ENCODE measurements at regions not wholly inside any gene's neighbourhood (a gene's known extent, or its start where the extent isn't known, plus 50 kb on each side); places are given as distances from the start of the nearest gene placed in this dataset.

DNA sequence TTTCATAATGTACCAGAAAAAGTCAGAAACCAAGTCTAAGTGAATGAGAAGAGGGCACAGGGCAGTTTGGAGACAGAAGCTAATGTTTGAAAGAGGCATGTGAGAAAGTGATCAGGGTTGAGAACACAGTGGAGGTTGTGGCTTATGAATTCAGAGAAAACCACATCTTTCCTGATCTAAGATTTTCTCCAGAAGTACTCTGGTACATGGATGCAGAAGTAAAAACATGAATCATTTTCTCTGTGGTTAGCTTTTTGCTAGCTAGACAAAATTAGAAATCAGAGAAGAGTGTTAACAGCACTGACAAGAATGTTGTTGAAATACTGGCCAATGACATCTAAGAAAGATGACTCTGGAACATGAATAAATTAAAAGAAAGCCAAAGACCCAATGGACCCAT, 541.1 kb downstream of the DNAH5 start:
- Mint-ChIP-seq H3K4me3 (ENCODE audit: unreplicated experiment) (no peak overlapping the region), H3K36me3 (ENCODE audit: insufficient read depth, unreplicated experiment) (no peaks in the 10 kb centered on the region), H3K4me1 (ENCODE audit: insufficient read depth, unreplicated experiment) (no peaks in the 10 kb centered on the region), H3K27me3 (ENCODE audit: insufficient read depth, unreplicated experiment) (no peaks in the 10 kb centered on the region), H3K9me3 (ENCODE audit: unreplicated experiment) (no peaks in the 10 kb centered on the region), H3K27ac (ENCODE audit: low read depth, unreplicated experiment) (no peak overlapping the region)
- ChIA-PET CTCF (no interaction called here), POLR2A (interaction anchor here (0.5 to 0.6 kb wide), 2 partner anchors 10 to 213 kb away, joined by 3 read pairs; no protein-coding TSS in a partner anchor)
- no peak for TF ChIP-seq CTCF (IDR thresholded peaks at IDR 0.05; ENCODE audit: unreplicated experiment)
- no TSS peak for BruUV-seq (replicated peaks)
- intact Hi-C loops (cut with micrococcal nuclease), result no loop called here
- no peak for DNase-seq (ENCODE audit: unreplicated experiment)

DNA sequence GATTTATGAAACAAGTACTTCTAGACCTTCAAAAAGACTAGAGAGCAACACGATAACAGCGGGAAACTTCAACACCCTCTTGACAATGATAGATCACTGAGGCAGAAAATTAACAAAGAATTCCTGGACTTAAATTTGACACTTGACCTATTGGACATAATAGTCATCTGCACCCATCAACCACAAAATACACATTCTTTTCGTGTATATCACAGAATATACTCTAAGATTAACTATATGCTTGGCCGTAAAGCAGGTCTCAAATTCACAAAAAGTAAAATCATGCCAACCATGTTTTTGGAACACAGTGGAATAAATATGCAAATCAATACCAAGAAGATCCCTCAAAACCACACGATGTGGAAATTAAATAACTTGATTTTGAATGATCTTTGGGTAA, 559.4 kb downstream of the DNAH5 start:
- DNase-seq (ENCODE audit: unreplicated experiment), result no peak
- Mint-ChIP-seq H3K4me1 (ENCODE audit: insufficient read depth, unreplicated experiment) (no peaks in the 10 kb centered on the region), H3K36me3 (ENCODE audit: insufficient read depth, unreplicated experiment) (no peaks in the 10 kb centered on the region), H3K4me3 (ENCODE audit: unreplicated experiment) (no peak overlapping the region), H3K27me3 (ENCODE audit: insufficient read depth, unreplicated experiment) (no peaks in the 10 kb centered on the region), H3K9me3 (ENCODE audit: unreplicated experiment) (no peaks in the 10 kb centered on the region), H3K27ac (ENCODE audit: low read depth, unreplicated experiment) (no peak overlapping the region)
- ChIA-PET CTCF (interaction anchor here (0.7 kb wide), 1 partner anchor 14 kb away, joined by 4 read pairs; no protein-coding TSS in a partner anchor), POLR2A (no interaction called here)
- no TSS peak for BruUV-seq (replicated peaks)
- TF ChIP-seq CTCF (IDR thresholded peaks at IDR 0.05; ENCODE audit: unreplicated experiment), result no peak
- intact Hi-C loops (cut with micrococcal nuclease), result no loop called here

- Mint-ChIP-seq H3K27me3 (ENCODE audit: insufficient read depth, unreplicated experiment) (no peaks in the 10 kb centered on the region), H3K4me3 (ENCODE audit: unreplicated experiment) (no peak overlapping the region), H3K4me1 (ENCODE audit: insufficient read depth, unreplicated experiment) (no peaks in the 10 kb centered on the region), H3K9me3 (ENCODE audit: unreplicated experiment) (no peaks in the 10 kb centered on the region), H3K36me3 (ENCODE audit: insufficient read depth, unreplicated experiment) (no peaks in the 10 kb centered on the region), H3K27ac (ENCODE audit: low read depth, unreplicated experiment) (no peak overlapping the region)
- CTCF ChIA-PET, result no interaction called here
- no peak for TF ChIP-seq CTCF (IDR thresholded peaks at IDR 0.05; ENCODE audit: unreplicated experiment)
- no TSS peak for BruUV-seq (replicated peaks)
- intact Hi-C loops (cut with micrococcal nuclease), result no loop called here
- POLR2A ChIA-PET, result no interaction called here
- DNase-seq (ENCODE audit: unreplicated experiment), result no peak
Measured at GRCh38 chr5:13382232-13382631, 562.3 kb downstream of the DNAH5 start.

DNA sequence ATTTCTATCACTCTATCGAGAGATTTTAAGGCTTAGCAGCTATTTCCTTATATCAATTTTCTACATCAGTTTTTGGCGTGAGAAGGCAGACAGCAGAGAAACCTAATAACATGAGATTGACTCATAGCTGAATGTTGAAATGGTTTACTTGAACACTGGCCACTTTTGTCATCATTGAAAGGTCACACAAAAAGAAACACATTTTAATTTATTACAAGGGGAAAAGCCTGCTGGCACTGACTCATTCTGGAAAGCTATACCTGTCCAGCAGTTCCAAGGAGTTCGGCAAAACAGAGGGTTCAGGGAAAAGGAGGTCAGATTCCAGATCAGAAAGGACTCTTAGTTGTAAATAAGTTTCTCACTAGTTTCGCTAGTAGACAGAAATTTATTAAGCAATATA, 566.4 kb downstream of the DNAH5 start:
- H3K4me3 Mint-ChIP-seq (ENCODE audit: unreplicated experiment), result no peak overlapping the region
- no peak for TF ChIP-seq CTCF (IDR thresholded peaks at IDR 0.05; ENCODE audit: unreplicated experiment)
- H3K9me3 Mint-ChIP-seq (ENCODE audit: unreplicated experiment), result no peaks in the 10 kb centered on the region
- no peaks in the 10 kb centered on the region for H3K36me3 Mint-ChIP-seq (ENCODE audit: insufficient read depth, unreplicated experiment)
- DNase-seq (ENCODE audit: unreplicated experiment), result no peak
- no peaks in the 10 kb centered on the region for H3K4me1 Mint-ChIP-seq (ENCODE audit: insufficient read depth, unreplicated experiment)
- H3K27ac Mint-ChIP-seq (ENCODE audit: low read depth, unreplicated experiment), result no peak overlapping the region
- intact Hi-C loops (cut with micrococcal nuclease), result no loop called here
- no TSS peak for BruUV-seq (replicated peaks)
- ChIA-PET CTCF (interaction anchor here (0.8 kb wide), 1 partner anchor 101 kb away, joined by 3 read pairs; no protein-coding TSS in a partner anchor), POLR2A (interaction anchor here (0.7 kb wide), 1 partner anchor 347 kb away, joined by 3 read pairs; no protein-coding TSS in a partner anchor)
- no peaks in the 10 kb centered on the region for H3K27me3 Mint-ChIP-seq (ENCODE audit: insufficient read depth, unreplicated experiment)

Data from MCF 10A (cell line).